ENCODE measurements at regions not wholly inside any gene's neighbourhood (a gene's known extent, or its start where the extent isn't known, plus 50 kb on each side); places are given as distances from the start of the nearest gene placed in this dataset.

DNA sequence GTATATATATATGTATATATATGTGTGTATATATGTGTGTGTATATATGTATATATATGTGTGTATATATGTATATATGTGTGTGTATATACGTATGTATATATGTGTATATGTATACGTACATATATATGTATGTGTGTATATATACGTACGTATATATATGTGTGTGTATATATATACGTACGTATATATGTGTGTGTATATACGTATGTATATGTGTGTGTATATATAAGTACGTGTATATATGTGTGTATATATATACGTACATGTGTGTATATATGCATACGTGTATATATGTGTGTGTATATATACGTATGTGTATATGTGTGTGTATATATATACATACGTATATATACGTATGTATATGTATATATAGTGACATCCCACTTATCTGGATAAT, 154.4 kb downstream of the CDRT15L2 start (continued):
- TF ChIP-seq, protein P1, sequence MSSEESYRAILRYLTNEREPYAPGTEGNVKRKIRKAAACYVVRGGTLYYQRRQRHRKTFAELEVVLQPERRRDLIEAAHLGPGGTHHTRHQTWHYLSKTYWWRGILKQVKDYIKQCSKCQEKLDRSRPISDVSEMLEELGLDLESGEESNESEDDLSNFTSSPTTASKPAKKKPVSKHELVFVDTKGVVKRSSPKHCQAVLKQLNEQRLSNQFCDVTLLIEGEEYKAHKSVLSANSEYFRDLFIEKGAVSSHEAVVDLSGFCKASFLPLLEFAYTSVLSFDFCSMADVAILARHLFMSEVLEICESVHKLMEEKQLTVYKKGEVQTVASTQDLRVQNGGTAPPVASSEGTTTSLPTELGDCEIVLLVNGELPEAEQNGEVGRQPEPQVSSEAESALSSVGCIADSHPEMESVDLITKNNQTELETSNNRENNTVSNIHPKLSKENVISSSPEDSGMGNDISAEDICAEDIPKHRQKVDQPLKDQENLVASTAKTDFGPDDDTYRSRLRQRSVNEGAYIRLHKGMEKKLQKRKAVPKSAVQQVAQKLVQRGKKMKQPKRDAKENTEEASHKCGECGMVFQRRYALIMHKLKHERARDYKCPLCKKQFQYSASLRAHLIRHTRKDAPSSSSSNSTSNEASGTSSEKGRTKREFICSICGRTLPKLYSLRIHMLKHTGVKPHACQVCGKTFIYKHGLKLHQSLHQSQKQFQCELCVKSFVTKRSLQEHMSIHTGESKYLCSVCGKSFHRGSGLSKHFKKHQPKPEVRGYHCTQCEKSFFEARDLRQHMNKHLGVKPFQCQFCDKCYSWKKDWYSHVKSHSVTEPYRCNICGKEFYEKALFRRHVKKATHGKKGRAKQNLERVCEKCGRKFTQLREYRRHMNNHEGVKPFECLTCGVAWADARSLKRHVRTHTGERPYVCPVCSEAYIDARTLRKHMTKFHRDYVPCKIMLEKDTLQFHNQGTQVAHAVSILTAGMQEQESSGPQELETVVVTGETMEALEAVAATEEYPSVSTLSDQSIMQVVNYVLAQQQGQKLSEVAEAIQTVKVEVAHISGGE (CRISPR knock-in tag; IDR thresholded peaks at IDR 0.05) = peak in 1 of 3 experiments; percentile 63; a peak in 2 of 6 replicates
- TF ChIP-seq NFIX (CRISPR knock-in tag; IDR thresholded peaks at IDR 0.05; ENCODE audit: low read depth) (peak; percentile 77), ZNF408 (CRISPR knock-in tag; IDR thresholded peaks at IDR 0.05; ENCODE audit: low read depth) (peak; percentile 28; the same call in 1 of the 2 replicates)

DNA sequence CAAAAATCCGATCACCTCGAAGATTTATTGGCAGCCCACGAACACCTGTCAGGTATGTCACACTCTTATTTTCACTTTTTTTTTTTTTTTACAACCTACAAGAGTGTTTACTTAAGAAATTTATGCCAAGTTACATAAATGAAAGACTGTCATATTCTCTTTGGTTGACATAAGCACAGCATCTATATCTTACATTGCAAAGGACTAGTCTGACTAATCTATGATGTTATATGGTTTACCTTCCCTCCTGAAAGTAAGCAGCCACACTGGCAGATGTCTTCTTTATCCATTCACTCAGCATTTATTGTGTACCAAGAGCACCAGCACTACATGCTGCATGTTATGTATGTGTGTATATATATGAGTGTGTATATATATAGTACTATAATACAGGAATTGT, 156.3 kb downstream of the CDRT15L2 start:
- no peaks in the 10 kb centered on the region for H4K20me1 ChIP-seq (replicated peaks; ENCODE audit: control insufficient read depth, insufficient read depth, low read length)
- no peaks in the 10 kb centered on the region for H3K9me1 ChIP-seq (ENCODE audit: control insufficient read depth, insufficient read depth, low read length)
- no peak overlapping the region for H3K4me2 ChIP-seq (ENCODE audit: insufficient read depth, low read length)
- no peak for FAIRE-seq
- in situ Hi-C loops (cut with MboI) = no loop called here
- no peaks in the 10 kb centered on the region for H3K27me3 ChIP-seq (ENCODE audit: control insufficient read depth in 2 of 2, insufficient read depth in 2 of 2, low read length in 2 of 2)
- ChIA-PET POLR2A (no interaction called here), CTCF (ENCODE audit: low intra/inter-chr PET ratio) (no interaction called here)
- H3K79me2 ChIP-seq (ENCODE audit: control insufficient read depth, insufficient read depth, low read length) = no peaks in the 10 kb centered on the region
- no peak for DNase-seq (ENCODE audit: extremely low read depth in 1 of 4, low spot score in 3 of 4)
- no peak overlapping the region for H3K27ac ChIP-seq (ENCODE audit: extremely low read depth, low read depth, low read length)
- H3K4me3 ChIP-seq = no peak overlapping the region
- no TSS peak for BruUV-seq (replicated peaks)
- H3K9me3 ChIP-seq (replicated peaks; ENCODE audit: control insufficient read depth, insufficient read depth, low read depth, low read length) = no peaks in the 10 kb centered on the region
- intact Hi-C loops (cut with micrococcal nuclease) = no loop called here
- TF ChIP-seq SMARCB1 (IDR thresholded peaks at IDR 0.05; ENCODE audit: insufficient read length, low read depth) = no peak
- no peak for TF ChIP-seq BCOR (IDR thresholded peaks at IDR 0.05)
- TF ChIP-seq HSF4 (CRISPR knock-in tag; IDR thresholded peaks at IDR 0.05; ENCODE audit: borderline replicate concordance) = no peak
- no peak for TF ChIP-seq PTRF (tag; IDR thresholded peaks at IDR 0.05)
- TF ChIP-seq, protein P2, sequence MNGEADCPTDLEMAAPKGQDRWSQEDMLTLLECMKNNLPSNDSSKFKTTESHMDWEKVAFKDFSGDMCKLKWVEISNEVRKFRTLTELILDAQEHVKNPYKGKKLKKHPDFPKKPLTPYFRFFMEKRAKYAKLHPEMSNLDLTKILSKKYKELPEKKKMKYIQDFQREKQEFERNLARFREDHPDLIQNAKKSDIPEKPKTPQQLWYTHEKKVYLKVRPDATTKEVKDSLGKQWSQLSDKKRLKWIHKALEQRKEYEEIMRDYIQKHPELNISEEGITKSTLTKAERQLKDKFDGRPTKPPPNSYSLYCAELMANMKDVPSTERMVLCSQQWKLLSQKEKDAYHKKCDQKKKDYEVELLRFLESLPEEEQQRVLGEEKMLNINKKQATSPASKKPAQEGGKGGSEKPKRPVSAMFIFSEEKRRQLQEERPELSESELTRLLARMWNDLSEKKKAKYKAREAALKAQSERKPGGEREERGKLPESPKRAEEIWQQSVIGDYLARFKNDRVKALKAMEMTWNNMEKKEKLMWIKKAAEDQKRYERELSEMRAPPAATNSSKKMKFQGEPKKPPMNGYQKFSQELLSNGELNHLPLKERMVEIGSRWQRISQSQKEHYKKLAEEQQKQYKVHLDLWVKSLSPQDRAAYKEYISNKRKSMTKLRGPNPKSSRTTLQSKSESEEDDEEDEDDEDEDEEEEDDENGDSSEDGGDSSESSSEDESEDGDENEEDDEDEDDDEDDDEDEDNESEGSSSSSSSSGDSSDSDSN (IDR thresholded peaks at IDR 0.05; ENCODE audit: borderline replicate concordance in 1 of 2, low read depth in 2 of 2, low read length in 2 of 2) = no peak
- TF ChIP-seq RAD51 (IDR thresholded peaks at IDR 0.05; ENCODE audit: borderline replicate concordance, low read depth) = no peak
- no peak for TF ChIP-seq CAMTA2 (CRISPR knock-in tag; conservative IDR thresholded peaks at IDR 0.05)
- TF ChIP-seq MTF1 (CRISPR knock-in tag; IDR thresholded peaks at IDR 0.05; ENCODE audit: borderline replicate concordance) = no peak
- TF ChIP-seq NR2C2 (CRISPR knock-in tag; IDR thresholded peaks at IDR 0.05) = no peak
- no peak for TF ChIP-seq NR2C2 (tag; IDR thresholded peaks at IDR 0.05)
- TF ChIP-seq TBP (optimal IDR thresholded peaks at IDR 0.05; ENCODE audit: low read depth, low read length) = no peak
- H2AFZ ChIP-seq (ENCODE audit: low read depth, low read length) = no peak overlapping the region
- no peak for ATAC-seq
- no peaks in the 10 kb centered on the region for H3K36me3 ChIP-seq (ENCODE audit: control insufficient read depth, insufficient read depth, low read length)
- WGBS (ENCODE audit: insufficient coverage, low coverage, missing lambda C conversion rate) = 11% methylated on average over 3 of the region's 3 CpGs
- H3K9ac ChIP-seq (ENCODE audit: insufficient read depth in 1 of 2, low read depth in 2 of 2, low read length in 2 of 2) = no peak overlapping the region
- no peaks in the 10 kb centered on the region for H3K4me1 ChIP-seq (replicated peaks in 1 of 2; ENCODE audit: control insufficient read depth in 2 of 2, insufficient read depth in 2 of 2, low read length in 2 of 2)
